Keratinocyte (primary cell): ENCODE measurements at regions not wholly inside any gene's neighbourhood (a gene's known extent, or its start where the extent isn't known, plus 50 kb on each side); places are given as distances from the start of the nearest gene placed in this dataset.

Experiments used
- CTCF ChIP-seq, 3 experiments: IDR thresholded peaks in 1 of 3; conservative IDR thresholded peaks in 1 of 3; optimal IDR thresholded peaks in 1 of 3; 2 replicates in 2 of 3; 3 replicates in 1 of 3; pipeline versions ENCODE3 to v1.5.1; 2011; ENCODE audit warnings: low read length in 3 of 3, mild to moderate bottlenecking in 3 of 3, moderate library complexity in 2 of 3, control low read depth in 1 of 3, inconsistent platforms in 1 of 3; ENCODE audit not compliant: insufficient read depth in 2 of 3; ENCODE audit errors: extremely low read depth in 1 of 3
- EZH2 ChIP-seq: IDR thresholded peaks from one replicate; pipeline ENCODE4 v1.6.1; 2012; ENCODE audit warnings: inconsistent platforms, mild to moderate bottlenecking, low read length, moderate library complexity

- TF ChIP-seq CTCF (optimal IDR thresholded peaks at IDR 0.05 in 1 of 3, IDR thresholded peaks at IDR 0.05 in 1 of 3, conservative IDR thresholded peaks at IDR 0.05 in 1 of 3; ENCODE audit: extremely low read depth in 1 of 3, insufficient read depth in 2 of 3, low read length in 3 of 3) (no peak), EZH2 (no peak)
Observed at GRCh38 chr1:115230281-115230680, 107.8 kb downstream of the NGF start.
